PFSK-1 (cell line): ENCODE measurements at regions not wholly inside any gene's neighbourhood (a gene's known extent, or its start where the extent isn't known, plus 50 kb on each side); places are given as distances from the start of the nearest gene placed in this dataset.

Source experiments
- FOXP2 ChIP-seq: optimal IDR thresholded peaks from 2 replicates; pipeline ENCODE3; 2011; ENCODE audit warnings: borderline replicate concordance, control low read depth, inconsistent platforms; ENCODE audit not compliant: insufficient read depth; ENCODE audit errors: extremely low read length, extremely low read depth
- POLR2AphosphoS5 ChIP-seq: IDR thresholded peaks from 2 replicates; pipeline ENCODE4 v1.6.1; 2012; ENCODE audit warnings: low read depth, mild to moderate bottlenecking, control low read depth, low read length, moderate library complexity
- REST ChIP-seq, 2 experiments: IDR thresholded peaks; 2 replicates each; pipeline versions ENCODE4 v1.6.1 to v1.8.0; 2011 to 2012; ENCODE audit warnings: low read depth in 2 of 2, low read length in 2 of 2, control low read depth in 1 of 2, inconsistent platforms in 1 of 2, mild to moderate bottlenecking in 1 of 2, moderate library complexity in 1 of 2; ENCODE audit not compliant: insufficient read depth in 1 of 2
- SIN3A ChIP-seq: IDR thresholded peaks from 2 replicates; pipeline ENCODE4 v1.6.1; 2012; ENCODE audit warnings: mild to moderate bottlenecking, low read length, moderate library complexity, borderline replicate concordance; ENCODE audit not compliant: insufficient read depth
- TAF1 ChIP-seq: IDR thresholded peaks from 2 replicates; pipeline ENCODE4 v1.6.1; 2012; ENCODE audit warnings: low read length, control low read depth, borderline replicate concordance; ENCODE audit not compliant: insufficient read depth

GRCh38 chr10:52598936-52599335 lies 173.6 kb downstream of the MBL2 start:
- TF ChIP-seq TAF1: no peak
- no peak for TF ChIP-seq REST (IDR thresholded peaks at IDR 0.05; ENCODE audit: insufficient read depth in 1 of 2, low read depth in 2 of 2, low read length in 2 of 2)
- no peak for TF ChIP-seq FOXP2
- TF ChIP-seq POLR2AphosphoS5: no peak

GRCh38 chr10:52599551-52600200 lies 172.9 kb downstream of the MBL2 start:
- TF ChIP-seq POLR2AphosphoS5 (no peak), REST (IDR thresholded peaks at IDR 0.05; ENCODE audit: insufficient read depth in 1 of 2, low read depth in 2 of 2, low read length in 2 of 2) (no peak), SIN3A (no peak), TAF1 (no peak), FOXP2 (no peak)

GRCh38 chr10:52609071-52609470 lies 163.5 kb downstream of the MBL2 start:
- no peak for TF ChIP-seq REST (IDR thresholded peaks at IDR 0.05; ENCODE audit: insufficient read depth in 1 of 2, low read depth in 2 of 2, low read length in 2 of 2)
- TF ChIP-seq SIN3A: no peak
- TF ChIP-seq TAF1: no peak
- no peak for TF ChIP-seq POLR2AphosphoS5
- TF ChIP-seq FOXP2: no peak

- TF ChIP-seq REST (IDR thresholded peaks at IDR 0.05; ENCODE audit: insufficient read depth in 1 of 2, low read depth in 2 of 2, low read length in 2 of 2): no peak
- no peak for TF ChIP-seq FOXP2
- no peak for TF ChIP-seq TAF1
- no peak for TF ChIP-seq POLR2AphosphoS5
- no peak for TF ChIP-seq SIN3A
These were observed 162.9 kb downstream of the MBL2 start for GRCh38 chr10:52609626-52610240.
